Panc1 (cell line): ENCODE measurements at regions not wholly inside any gene's neighbourhood (a gene's known extent, or its start where the extent isn't known, plus 50 kb on each side); places are given as distances from the start of the nearest gene placed in this dataset.

Experiments used
- ATAC-seq: fragments of 200-7000 bp; cut with Tn5 transposase; 2 replicates; pipeline ENCODE4 v1.9.1; 2020; ENCODE audit warnings: mild to moderate bottlenecking, moderate library complexity
- BruUV-seq: library from RNA; stranded (reverse); fragments of 400-500 nt; replicated peaks from 2 replicates; lab custom pipeline; 2021; lab: Mats Ljungman, UMichigan
- CTCF ChIA-PET: fragments of 300-600 bp; sonication (Branson Sonifier 250); formaldehyde crosslinking; loops from one replicate; lab custom pipeline; 2022; ENCODE audit warnings: antibody characterized with exemption; lab: Charles Lee
- POLR2A ChIA-PET: fragments of 300-600 bp; sonication (Branson Sonifier 250); formaldehyde crosslinking; loops from one replicate; lab custom pipeline; 2022; ENCODE audit warnings: antibody characterized with exemption; lab: Charles Lee
- DNase-seq: peaks from one replicate; pipeline ENCODE4 v3.0.0-alpha.2; 2010; ENCODE audit warnings: low read depth, low spot score
- H3K27ac ChIP-seq: 2 replicates; pipeline ENCODE4 v1.5.1; 2011; ENCODE audit warnings: mild to moderate bottlenecking, low read length, inconsistent platforms
- H3K27me3 ChIP-seq: fragments of 200-500 bp; sonication (Bioruptor generic); 2 replicates; pipeline ENCODE4 v1.6.0; 2014; ENCODE audit warnings: low read length, inconsistent platforms; ENCODE audit not compliant: control insufficient read depth, insufficient read depth
- H3K36me3 ChIP-seq: fragments of 200-500 bp; sonication (Bioruptor generic); 2 replicates; pipeline ENCODE4 v1.5.1; 2014; ENCODE audit warnings: inconsistent platforms, mild to moderate bottlenecking, low read length, moderate library complexity; ENCODE audit not compliant: control insufficient read depth, insufficient read depth
- H3K4me1 ChIP-seq: 2 replicates; pipeline ENCODE4 v1.5.1; 2011; ENCODE audit warnings: inconsistent platforms, mild to moderate bottlenecking, low read length, moderate library complexity; ENCODE audit not compliant: control insufficient read depth, insufficient read depth
- H3K4me3 ChIP-seq, 2 experiments: 2 replicates each; pipeline ENCODE4 v1.5.1; 2011 to 2012; ENCODE audit warnings: low read depth in 2 of 2, low read length in 2 of 2, mild to moderate bottlenecking in 2 of 2, inconsistent platforms in 1 of 2, moderate library complexity in 1 of 2
- H3K9me3 ChIP-seq: fragments of 200-500 bp; sonication (Bioruptor generic); 2 replicates; pipeline ENCODE4 v1.5.1; 2014; ENCODE audit warnings: low read depth, mild to moderate bottlenecking, inconsistent platforms, low read length, moderate library complexity; ENCODE audit not compliant: control insufficient read depth, insufficient read depth
- CTCF ChIP-seq: fragments of 450-650 bp; IDR thresholded peaks from 2 replicates; pipeline ENCODE4 v1.5.1; 2017; ENCODE audit warnings: mild to moderate bottlenecking
- POLR2AphosphoS5 ChIP-seq: IDR thresholded peaks from 2 replicates; pipeline ENCODE4 v1.6.1; 2012; ENCODE audit warnings: mild to moderate bottlenecking, low read depth, low read length, moderate library complexity
- REST ChIP-seq, 2 experiments: IDR thresholded peaks; 2 replicates each; pipeline ENCODE4 v1.6.1; 2011 to 2012; ENCODE audit warnings: low read depth in 2 of 2, control low read depth in 1 of 2, low read length in 1 of 2, mild to moderate bottlenecking in 1 of 2, moderate library complexity in 1 of 2; ENCODE audit not compliant: insufficient read depth in 1 of 2
- SIN3A ChIP-seq: IDR thresholded peaks from 2 replicates; pipeline ENCODE4 v1.6.1; 2012; ENCODE audit warnings: low read depth, mild to moderate bottlenecking, low read length, moderate library complexity, borderline replicate concordance; ENCODE audit not compliant: insufficient read depth
- TCF7L2 ChIP-seq: IDR thresholded peaks from 2 replicates; pipeline ENCODE4 v1.6.1; 2011; ENCODE audit warnings: mild to moderate bottlenecking, low read depth, low read length, inconsistent platforms
- in situ Hi-C: cut with HindIII; loops from 2 replicates; pipeline ENCODE4 v1.10.0; 2016; ENCODE audit warnings: low sequenced_read_pairs, low pct_unique_long_range_greater_than_20kb
- intact Hi-C: fragments of 100-400 bp; cut with micrococcal nuclease; formaldehyde crosslinking; loops from one replicate; pipeline ENCODE4 v1.10.0; 2022; ENCODE audit not compliant: unreplicated experiment

- CTCF ChIA-PET: no interaction called here
- in situ Hi-C loops (no loop called here), intact Hi-C loops (no loop called here)
- BruUV-seq: no TSS peak
- POLR2A ChIA-PET: no interaction called here
- Histone ChIP-seq H3K4me3 (no peak overlapping the region), H3K36me3 (no peaks in the 10 kb centered on the region), H3K9me3 (no peaks in the 10 kb centered on the region), H3K27ac (no peak overlapping the region), H3K4me1 (no peaks in the 10 kb centered on the region), H3K27me3 (no peaks in the 10 kb centered on the region)
- TF ChIP-seq TCF7L2 (no peak), REST (IDR thresholded peaks at IDR 0.05; ENCODE audit: insufficient read depth in 1 of 2, low read depth in 2 of 2, low read length in 1 of 2) (no peak), CTCF (no peak), POLR2AphosphoS5 (no peak), SIN3A (no peak)
- ATAC-seq (no peak), DNase-seq (no peak)
Measured at GRCh38 chr1:187891993-187892682, 1063.4 kb downstream of the PLA2G4A start.

GRCh38 chr1:187892683-187893039, 1063.9 kb downstream of the PLA2G4A start:
- TF ChIP-seq TCF7L2 (no peak), POLR2AphosphoS5 (no peak), SIN3A (no peak), REST (IDR thresholded peaks at IDR 0.05; ENCODE audit: insufficient read depth in 1 of 2, low read depth in 2 of 2, low read length in 1 of 2) (no peak), CTCF (no peak)
- in situ Hi-C loops: no loop called here
- Histone ChIP-seq H3K27ac (no peak overlapping the region), H3K36me3 (no peaks in the 10 kb centered on the region), H3K27me3 (no peaks in the 10 kb centered on the region), H3K9me3 (no peaks in the 10 kb centered on the region), H3K4me3 (no peak overlapping the region), H3K4me1 (no peaks in the 10 kb centered on the region)
- POLR2A ChIA-PET: no interaction called here
- intact Hi-C loops: no loop called here
- no TSS peak for BruUV-seq
- ATAC-seq: no peak
- no peak for DNase-seq
- CTCF ChIA-PET: no interaction called here
